ENCODE measurements at regions not wholly inside any gene's neighbourhood (a gene's known extent, or its start where the extent isn't known, plus 50 kb on each side); places are given as distances from the start of the nearest gene placed in this dataset.

GRCh38 chr10:92757066-92757710 is 67.4 kb downstream of the HHEX start:
- Mint-ChIP-seq H3K27me3 (ENCODE audit: insufficient read depth, unreplicated experiment) (no peaks in the 10 kb centered on the region), H3K36me3 (ENCODE audit: insufficient read depth, unreplicated experiment) (peaks cover 4% of the 10 kb centered on the region), H3K4me3 (ENCODE audit: unreplicated experiment) (no peak overlapping the region), H3K27ac (ENCODE audit: low read depth, unreplicated experiment) (peak overlapping the region; percentile 50), H3K9me3 (ENCODE audit: unreplicated experiment) (no peaks in the 10 kb centered on the region), H3K4me1 (ENCODE audit: insufficient read depth, unreplicated experiment) (peaks cover 13% of the 10 kb centered on the region)
- BruUV-seq (replicated peaks), result no TSS peak
- POLR2A ChIA-PET, result interaction anchor here (1.3 kb wide), 1 partner anchor 44 kb away, joined by 3 read pairs; no protein-coding TSS in a partner anchor
- intact Hi-C loops (cut with micrococcal nuclease), result no loop called here
- CTCF ChIA-PET, result interaction anchor here (0.7 to 1.4 kb wide), 2 partner anchors 9 to 86 kb away, joined by 4 to 5 read pairs; no protein-coding TSS in a partner anchor
- peak; percentile 89 for DNase-seq (ENCODE audit: unreplicated experiment)
- TF ChIP-seq CTCF (IDR thresholded peaks at IDR 0.05; ENCODE audit: unreplicated experiment), result peak; percentile 8

- POLR2A ChIA-PET, result no interaction called here
These were observed 68.0 kb downstream of the HHEX start for GRCh38 chr10:92757711-92758104.

GRCh38 chr10:92758594-92758993 is 68.8 kb downstream of the HHEX start:
- BruUV-seq (replicated peaks), result no TSS peak
- no peaks in the 10 kb centered on the region for H3K27me3 Mint-ChIP-seq (ENCODE audit: insufficient read depth, unreplicated experiment)
- peaks cover 4% of the 10 kb centered on the region for H3K36me3 Mint-ChIP-seq (ENCODE audit: insufficient read depth, unreplicated experiment)
- DNase-seq (ENCODE audit: unreplicated experiment), result no peak
- H3K27ac Mint-ChIP-seq (ENCODE audit: low read depth, unreplicated experiment), result no peak overlapping the region
- TF ChIP-seq CTCF (IDR thresholded peaks at IDR 0.05; ENCODE audit: unreplicated experiment), result no peak
- CTCF ChIA-PET, result no interaction called here
- no peaks in the 10 kb centered on the region for H3K9me3 Mint-ChIP-seq (ENCODE audit: unreplicated experiment)
- intact Hi-C loops (cut with micrococcal nuclease), result no loop called here
- no peak overlapping the region for H3K4me3 Mint-ChIP-seq (ENCODE audit: unreplicated experiment)
- H3K4me1 Mint-ChIP-seq (ENCODE audit: insufficient read depth, unreplicated experiment), result peaks cover 13% of the 10 kb centered on the region
- POLR2A ChIA-PET, result no interaction called here

More at GRCh38 chr10:92757711-92758104, 68.0 kb downstream of the HHEX start:
- DNase-seq (ENCODE audit: unreplicated experiment), result no peak
- no TSS peak for BruUV-seq (replicated peaks)
- Mint-ChIP-seq H3K4me3 (ENCODE audit: unreplicated experiment) (no peak overlapping the region), H3K27me3 (ENCODE audit: insufficient read depth, unreplicated experiment) (no peaks in the 10 kb centered on the region), H3K36me3 (ENCODE audit: insufficient read depth, unreplicated experiment) (peaks cover 4% of the 10 kb centered on the region), H3K27ac (ENCODE audit: low read depth, unreplicated experiment) (peak overlapping the region; percentile 50), H3K9me3 (ENCODE audit: unreplicated experiment) (no peaks in the 10 kb centered on the region), H3K4me1 (ENCODE audit: insufficient read depth, unreplicated experiment) (peaks cover 13% of the 10 kb centered on the region)
- CTCF ChIA-PET, result interaction anchor here (0.7 kb wide), 1 partner anchor 9 kb away, joined by 4 read pairs; no protein-coding TSS in a partner anchor
- intact Hi-C loops (cut with micrococcal nuclease), result no loop called here
- no peak for TF ChIP-seq CTCF (IDR thresholded peaks at IDR 0.05; ENCODE audit: unreplicated experiment)

GRCh38 chr10:92760609-92761008 is 70.9 kb downstream of the HHEX start:
- peak; percentile 36 for DNase-seq (ENCODE audit: unreplicated experiment)
- intact Hi-C loops (cut with micrococcal nuclease), result no loop called here
- Mint-ChIP-seq H3K27ac (ENCODE audit: low read depth, unreplicated experiment) (peak overlapping the region; percentile 35), H3K9me3 (ENCODE audit: unreplicated experiment) (no peaks in the 10 kb centered on the region), H3K4me1 (ENCODE audit: insufficient read depth, unreplicated experiment) (peaks cover 13% of the 10 kb centered on the region), H3K36me3 (ENCODE audit: insufficient read depth, unreplicated experiment) (no peaks in the 10 kb centered on the region), H3K27me3 (ENCODE audit: insufficient read depth, unreplicated experiment) (no peaks in the 10 kb centered on the region), H3K4me3 (ENCODE audit: unreplicated experiment) (no peak overlapping the region)
- POLR2A ChIA-PET, result interaction anchor here (0.8 kb wide), 1 partner anchor 10 kb away, joined by 3 read pairs; no protein-coding TSS in a partner anchor
- CTCF ChIA-PET, result no interaction called here
- TF ChIP-seq CTCF (IDR thresholded peaks at IDR 0.05; ENCODE audit: unreplicated experiment), result no peak
- no TSS peak for BruUV-seq (replicated peaks)

All from MCF 10A (cell line).